Right lobe of liver (tissue), 6 donors: ENCODE measurements at regions not wholly inside any gene's neighbourhood (a gene's known extent, or its start where the extent isn't known, plus 50 kb on each side); places are given as distances from the start of the nearest gene placed in this dataset.
"Not testable (repeated sequence)": the region's sequence is repeated elsewhere in the genome, so short reads cannot be mapped to it uniquely, and the experiment has no call there.

Experiments
- ATAC-seq, 4 donors: fragments of 200-7000 bp; cut with Tn5 transposase; one replicate each; pipeline ENCODE4 v1.9.1; 2020; ENCODE audit warnings: mild to moderate bottlenecking in 4 of 4, moderate library complexity in 4 of 4
- DNase-seq, 3 donors: peaks; one replicate each; pipeline ENCODE4 v3.0.0-alpha.2; 2020
- H3K27ac ChIP-seq, 3 donors: fragments of 200-600 bp; one replicate each; pipeline ENCODE4 v1.8.0; 2022
- H3K27me3 ChIP-seq, 2 donors: fragments of 200-600 bp; one replicate each; pipeline ENCODE4 v1.8.0; 2022
- H3K36me3 ChIP-seq, 4 donors: fragments of 200-600 bp; sonication (generic) in 1 of 4; one replicate each; pipeline versions ENCODE4 v1.5.1 to v1.8.0; 2017 to 2022; ENCODE audit warnings: control low read depth in 1 of 4
- H3K4me1 ChIP-seq, 4 donors: fragments of 200-600 bp; sonication (generic) in 1 of 4; one replicate each; pipeline versions ENCODE4 v1.5.1 to v1.8.0; 2017 to 2022; ENCODE audit warnings: control low read depth in 1 of 4
- H3K4me3 ChIP-seq, 3 donors: fragments of 200-600 bp; one replicate each; pipeline ENCODE4 v1.8.0; 2022
- H3K9me3 ChIP-seq, 4 donors: fragments of 200-600 bp; sonication (generic) in 1 of 4; one replicate each; pipeline versions ENCODE4 v1.5.1 to v1.8.0; 2017 to 2022; ENCODE audit warnings: control low read depth in 1 of 4
- CTCF ChIP-seq, 4 donors: fragments of 200-600 bp in 3 of 4; fragments of 450-650 bp in 1 of 4; IDR thresholded peaks; one replicate each; pipeline versions ENCODE4 v1.5.1 to v1.8.0; 2016 to 2022; ENCODE audit warnings: antibody characterized with exemption in 4 of 4, mild to moderate bottlenecking in 2 of 4
- POLR2A ChIP-seq: fragments of 450-650 bp; IDR thresholded peaks from one replicate; pipeline ENCODE4 v1.6.1; 2017; ENCODE audit warnings: antibody characterized with exemption, mild to moderate bottlenecking
- WGBS: methylation state at CpG from one replicate; pipeline ENCODE4 v1.1.6; 2018; ENCODE audit warnings: low coverage, low lambda C conversion rate; ENCODE audit not compliant: insufficient coverage; ENCODE audit errors: missing lambda C conversion rate; 5-methylcytosine and 5-hydroxymethylcytosine counted together
- intact Hi-C, 2 donors: fragments of 100-400 bp; cut with DNase I; formaldehyde crosslinking; loops; one replicate each; pipeline versions ENCODE4 v1.11.2 to v1.14.1; 2022
- donor health status: DM: no; HTN: yes; CAD: no.
- donor health status: DM: no; HTN: no; CAD: no.
- donor health status: DM: no; HTN: no; CAD: no.
- donor health status: DM: no; HTN: yes; CAD: no.
- donor health status: DM: no; HTN: yes; CAD: no.

- TF ChIP-seq POLR2A = no peak
- TF ChIP-seq CTCF (IDR thresholded peaks at IDR 0.05) = no peak
- Histone ChIP-seq H3K9me3 (no peaks in the 10 kb centered on the region), H3K27ac (no peak overlapping the region), H3K27me3 (no peaks in the 10 kb centered on the region), H3K4me1 (no peaks in the 10 kb centered on the region), H3K36me3 (no peaks in the 10 kb centered on the region), H3K4me3 (no peak overlapping the region)
- DNase-seq = no peak
- intact Hi-C loops = no loop called here
- ATAC-seq = no peak
- 25% methylated on average over 2 of the region's 2 CpGs for WGBS
These were observed 817.0 kb downstream of the CENPC start for GRCh38 chr4:66728280-66728679.

GRCh38 chr4:66712301-66712921, 832.9 kb downstream of the CENPC start:
- H3K4me1 ChIP-seq, H3K27ac ChIP-seq, H3K4me3 ChIP-seq, H3K27me3 ChIP-seq, H3K36me3 ChIP-seq, intact Hi-C loops, ATAC-seq, H3K9me3 ChIP-seq: not testable (repeated sequence)
- DNase-seq = peak in 1 of 3 donors; percentile 40
- WGBS = 83% methylated on average over 2 of the region's 30 CpGs

- no peaks in the 10 kb centered on the region for H3K4me1 ChIP-seq
- H3K27ac ChIP-seq = no peak overlapping the region
- H3K27me3 ChIP-seq = no peaks in the 10 kb centered on the region
- ATAC-seq (no peak), DNase-seq (no peak)
- H3K36me3 ChIP-seq = no peaks in the 10 kb centered on the region
- WGBS = 52% methylated on average over 2 of the region's 2 CpGs
- H3K4me3 ChIP-seq = no peak overlapping the region
- H3K9me3 ChIP-seq = no peaks in the 10 kb centered on the region
- TF ChIP-seq CTCF (IDR thresholded peaks at IDR 0.05) = no peak
- no peak for TF ChIP-seq POLR2A
- intact Hi-C loops = no loop called here
These were observed 841.1 kb downstream of the CENPC start for GRCh38 chr4:66704243-66704642.

- Histone ChIP-seq H3K27me3 (no peaks in the 10 kb centered on the region), H3K9me3 (no peaks in the 10 kb centered on the region), H3K27ac (no peak overlapping the region), H3K36me3 (no peaks in the 10 kb centered on the region), H3K4me1 (no peaks in the 10 kb centered on the region), H3K4me3 (no peak overlapping the region)
- DNase-seq = no peak
- intact Hi-C loops = no loop called here
- WGBS = 46% methylated on average over 3 of the region's 3 CpGs
- TF ChIP-seq POLR2A (no peak), CTCF (IDR thresholded peaks at IDR 0.05) (no peak)
- ATAC-seq = no peak
These were observed 850.6 kb downstream of the CENPC start for GRCh38 chr4:66694739-66695138.

GRCh38 chr4:66693694-66694093, 851.6 kb downstream of the CENPC start:
- Histone ChIP-seq H3K36me3 (no peaks in the 10 kb centered on the region), H3K27ac (no peak overlapping the region), H3K4me1 (no peaks in the 10 kb centered on the region), H3K27me3 (no peaks in the 10 kb centered on the region), H3K9me3 (no peaks in the 10 kb centered on the region), H3K4me3 (no peak overlapping the region)
- DNase-seq = no peak
- TF ChIP-seq CTCF (IDR thresholded peaks at IDR 0.05) (no peak), POLR2A (no peak)
- WGBS = 6% methylated on average over 1 of the region's 1 CpG
- intact Hi-C loops = no loop called here
- no peak for ATAC-seq
